H1 (cell line): ENCODE measurements at regions not wholly inside any gene's neighbourhood (a gene's known extent, or its start where the extent isn't known, plus 50 kb on each side); places are given as distances from the start of the nearest gene placed in this dataset.

ENCODE experiments used
- CTCF ChIA-PET: fragments of 300-600 bp; sonication (Branson Sonifier 250); formaldehyde crosslinking; loops from one replicate; lab custom pipeline; 2021; ENCODE audit not compliant: partially characterized antibody; lab: Charles Lee
- POLR2A ChIA-PET: fragments of 300-600 bp; sonication (Branson Sonifier 250); formaldehyde crosslinking; loops from one replicate; lab custom pipeline; 2021; ENCODE audit warnings: inconsistent platforms; ENCODE audit not compliant: partially characterized antibody; lab: Charles Lee
- DNase-seq, 2 experiments: peaks; one replicate each; pipeline versions ENCODE4 v3.0.0 to v3.0.0-alpha.2; 2010 to 2022; ENCODE audit warnings: low spot score in 2 of 2, low read depth in 1 of 2, mixed read lengths in 1 of 2
- FAIRE-seq: peaks from 2 replicates; lab custom pipeline; 2011; peaks lifted over from hg19 to GRCh38; lab: Jason Lieb, UNC
- H2AFZ ChIP-seq: 2 replicates; pipeline ENCODE4 v1.8.1; 2012; ENCODE audit warnings: low read length, inconsistent platforms
- H2AK5ac ChIP-seq: 2 replicates; pipeline ENCODE4 v1.6.1; 2013; ENCODE audit warnings: low read depth, low read length
- H2BK120ac ChIP-seq: replicated peaks from 2 replicates; pipeline ENCODE3; 2013; ENCODE audit warnings: low read depth, low read length, inconsistent platforms
- H2BK12ac ChIP-seq: 2 replicates; pipeline ENCODE4 v1.6.1; 2013; ENCODE audit warnings: low read depth, low read length
- H2BK15ac ChIP-seq: 2 replicates; pipeline ENCODE4 v1.6.1; 2013; ENCODE audit warnings: low read length
- H2BK20ac ChIP-seq: 2 replicates; pipeline ENCODE4 v1.6.1; 2013; ENCODE audit warnings: low read length
- H2BK5ac ChIP-seq: 2 replicates; pipeline ENCODE4 v1.6.1; 2013; ENCODE audit warnings: low read depth, low read length
- H3K14ac ChIP-seq: 2 replicates; pipeline ENCODE4 v1.6.1; 2013; ENCODE audit warnings: inconsistent platforms; ENCODE audit not compliant: insufficient read length
- H3K18ac ChIP-seq: 2 replicates; pipeline ENCODE4 v1.6.1; 2013; ENCODE audit warnings: low read length; ENCODE audit errors: extremely low read depth
- H3K23ac ChIP-seq: 2 replicates; pipeline ENCODE4 v1.6.1; 2013; ENCODE audit warnings: inconsistent platforms; ENCODE audit not compliant: insufficient read length
- H3K23me2 ChIP-seq: 2 replicates; pipeline ENCODE4 v1.6.1; 2013; ENCODE audit warnings: low read depth, low read length
- H3K27ac ChIP-seq: 2 replicates; pipeline ENCODE4 v1.6.1; 2011; ENCODE audit warnings: low read depth, low read length, inconsistent platforms
- H3K27me3 ChIP-seq, 4 experiments: replicated peaks in 1 of 4; 1 replicate in 1 of 4; 2 replicates in 3 of 4; pipeline versions ENCODE4 v1.6.1 to v1.8.1; 2011 to 2013; ENCODE audit warnings: low read length in 3 of 4, mild to moderate bottlenecking in 3 of 4, inconsistent platforms in 2 of 4, mixed read lengths in 2 of 4, moderate library complexity in 1 of 4; ENCODE audit not compliant: control insufficient read depth in 3 of 4, insufficient read depth in 3 of 4; ENCODE audit errors: extremely low read depth in 1 of 4
- H3K36me3 ChIP-seq, 4 experiments: 2 replicates each; pipeline versions ENCODE4 v1.6.1 to v1.8.1; 2011 to 2013; ENCODE audit warnings: mild to moderate bottlenecking in 4 of 4, low read length in 3 of 4, moderate library complexity in 2 of 4, control low read depth in 1 of 4, inconsistent platforms in 1 of 4; ENCODE audit not compliant: insufficient read depth in 4 of 4, control insufficient read depth in 2 of 4
- H3K4ac ChIP-seq: replicated peaks from 2 replicates; pipeline ENCODE3; 2013; ENCODE audit warnings: low read length, low read depth, mixed read lengths, inconsistent platforms; ENCODE audit not compliant: insufficient read length
- H3K4me1 ChIP-seq, 4 experiments: replicated peaks in 1 of 4; 1 replicate in 1 of 4; 2 replicates in 3 of 4; pipeline versions ENCODE4 v1.6.1 to v1.8.1; 2011 to 2013; ENCODE audit warnings: low read length in 3 of 4, inconsistent platforms in 2 of 4, mixed read lengths in 1 of 4; ENCODE audit not compliant: insufficient read depth in 4 of 4, control insufficient read depth in 3 of 4
- H3K4me2 ChIP-seq, 2 experiments: 2 replicates each; pipeline versions ENCODE4 v1.6.1 to v1.8.1; 2011 to 2013; ENCODE audit warnings: low read depth in 2 of 2, low read length in 2 of 2, control low read depth in 1 of 2, inconsistent platforms in 1 of 2, mild to moderate bottlenecking in 1 of 2; ENCODE audit not compliant: insufficient read depth in 1 of 2
- H3K4me3 ChIP-seq, 4 experiments: fragments of 200-600, 300-600 bp in 1 of 4; sonication (generic), shearing (Covaris generic), sonication (Bioruptor Twin) in 1 of 4; 2 replicates each; pipeline versions ENCODE4 v1.5.1 to v1.8.1; 2011 to 2016; ENCODE audit warnings: low read length in 4 of 4, low read depth in 3 of 4, control low read depth in 2 of 4, inconsistent platforms in 2 of 4, mild to moderate bottlenecking in 2 of 4, mixed read lengths in 1 of 4, moderate library complexity in 1 of 4; ENCODE audit not compliant: insufficient read depth in 2 of 4; ENCODE audit errors: extremely low read depth in 1 of 4
- H3K56ac ChIP-seq: replicated peaks from 2 replicates; pipeline ENCODE3; 2013; ENCODE audit warnings: low read depth, mild to moderate bottlenecking, mixed read lengths, low read length, inconsistent platforms; ENCODE audit not compliant: insufficient read length
- H3K79me1 ChIP-seq: 2 replicates; pipeline ENCODE4 v1.6.1; 2013; ENCODE audit warnings: low read depth, low read length, control low read depth
- H3K79me2 ChIP-seq, 2 experiments: 2 replicates each; pipeline versions ENCODE4 v1.6.1 to v1.8.1; 2012 to 2013; ENCODE audit warnings: low read length in 2 of 2, mild to moderate bottlenecking in 2 of 2, inconsistent platforms in 1 of 2; ENCODE audit not compliant: insufficient read depth in 2 of 2, control insufficient read depth in 1 of 2
- H3K9ac ChIP-seq, 4 experiments: replicated peaks in 1 of 4; 1 replicate in 1 of 4; 2 replicates in 3 of 4; pipeline versions ENCODE4 v1.6.1 to v1.8.1; 2011 to 2013; ENCODE audit warnings: low read depth in 3 of 4, low read length in 3 of 4, control low read depth in 2 of 4, mild to moderate bottlenecking in 2 of 4, moderate library complexity in 2 of 4, inconsistent platforms in 1 of 4; ENCODE audit errors: extremely low read depth in 1 of 4
- H3K9me3 ChIP-seq, 2 experiments: 2 replicates each; pipeline versions ENCODE4 v1.6.1 to v1.8.1; 2012 to 2013; ENCODE audit warnings: mild to moderate bottlenecking in 2 of 2, moderate library complexity in 2 of 2, control low read depth in 1 of 2, inconsistent platforms in 1 of 2, low read depth in 1 of 2, low read length in 1 of 2, mixed read lengths in 1 of 2; ENCODE audit not compliant: insufficient read depth in 2 of 2
- H4K20me1 ChIP-seq, 2 experiments: replicated peaks in 1 of 2; 2 replicates each; pipeline versions ENCODE3 to v1.8.1; 2011 to 2013; ENCODE audit warnings: inconsistent platforms in 2 of 2, low read length in 2 of 2, mild to moderate bottlenecking in 1 of 2; ENCODE audit not compliant: insufficient read depth in 2 of 2, control insufficient read depth in 1 of 2
- H4K5ac ChIP-seq: 2 replicates; pipeline ENCODE4 v1.6.1; 2013; ENCODE audit warnings: low read length, low read depth, mixed read lengths, inconsistent platforms; ENCODE audit not compliant: insufficient read length
- H4K8ac ChIP-seq: 2 replicates; pipeline ENCODE4 v1.8.0; 2013; ENCODE audit warnings: mild to moderate bottlenecking, moderate library complexity, low read length, inconsistent platforms; ENCODE audit not compliant: insufficient read depth; ENCODE audit errors: extremely low read depth
- H4K91ac ChIP-seq: replicated peaks from 2 replicates; pipeline ENCODE3; 2013; ENCODE audit warnings: low read length, mixed read lengths, inconsistent platforms; ENCODE audit not compliant: insufficient read length
- CREB1 ChIP-seq: IDR thresholded peaks from 2 replicates; pipeline ENCODE4 v1.6.1; 2012; ENCODE audit warnings: inconsistent platforms
- SIN3A ChIP-seq, 2 experiments: IDR thresholded peaks in 1 of 2; conservative IDR thresholded peaks in 1 of 2; 2 replicates each; pipeline ENCODE4 v1.6.1; 2011 to 2012; ENCODE audit warnings: low read length in 2 of 2, improper control_type of control experiment in 1 of 2, low read depth in 1 of 2, mild to moderate bottlenecking in 1 of 2
- WGBS, 2 experiments: shearing (Covaris generic) in 1 of 2; methylation state at CpG; one replicate each; pipeline versions ENCODE4 v1.1.6 to v1.1.7; 2013 to 2015; ENCODE audit warnings: low lambda C conversion rate in 2 of 2, mixed read lengths in 2 of 2, inconsistent platforms in 1 of 2, low coverage in 1 of 2, missing lambda C conversion rate in 1 of 2; ENCODE audit not compliant: insufficient replicate concordance in 2 of 2, insufficient coverage in 1 of 2, insufficient read length in 1 of 2; ENCODE audit errors: extremely low coverage in 1 of 2, missing lambda C conversion rate in 1 of 2; 5-methylcytosine and 5-hydroxymethylcytosine counted together

DNA sequence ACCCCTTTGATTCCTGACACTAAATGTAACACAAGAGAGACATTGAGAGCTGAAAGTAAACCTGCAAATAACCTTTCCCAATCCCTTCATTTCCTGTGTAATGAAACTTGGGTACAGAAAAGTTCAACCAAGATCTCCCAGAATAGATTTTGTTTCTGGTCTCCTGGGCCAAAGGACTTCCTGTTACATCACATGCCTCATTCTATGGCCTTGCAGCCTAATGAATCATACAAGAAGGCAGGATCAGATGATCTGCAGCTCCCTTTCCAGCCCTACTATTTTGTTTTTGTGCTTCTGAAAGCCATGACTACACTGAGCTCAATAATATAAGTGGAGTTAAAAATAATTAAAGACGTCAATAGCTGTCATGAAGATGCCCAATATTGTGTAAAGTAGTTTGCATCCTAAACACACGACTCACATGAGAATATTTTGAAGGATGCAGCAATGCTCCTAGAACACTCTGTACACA, 73.4 kb upstream of the NOX3 start:
- no peaks in the 10 kb centered on the region for H3K79me2 ChIP-seq
- no peaks in the 10 kb centered on the region for H3K23me2 ChIP-seq
- H3K9me3 ChIP-seq: peaks cover 0 to 3% of the 10 kb centered on the region in 2 experiments; a peak in 2 of 4 replicates
- H2BK5ac ChIP-seq: no peak overlapping the region
- H2AK5ac ChIP-seq: no peak overlapping the region
- POLR2A ChIA-PET: no interaction called here
- H3K27me3 ChIP-seq: no peaks in the 10 kb centered on the region
- no peak overlapping the region for H3K23ac ChIP-seq
- no peak for FAIRE-seq
- no peaks in the 10 kb centered on the region for H3K36me3 ChIP-seq
- no peak overlapping the region for H3K14ac ChIP-seq
- H2AFZ ChIP-seq: 0 out of 2 replicates have a peak overlapping the region, but pooled peaks have one; percentile 51
- H3K4me3 ChIP-seq: no peak overlapping the region
- H4K8ac ChIP-seq: no peak overlapping the region
- H2BK12ac ChIP-seq: no peak overlapping the region
- no peak overlapping the region for H3K18ac ChIP-seq
- no peak overlapping the region for H2BK120ac ChIP-seq
- H3K4me1 ChIP-seq: no peaks in the 10 kb centered on the region
- no peak overlapping the region for H3K4ac ChIP-seq
- no peak overlapping the region for H3K27ac ChIP-seq
- no peak for DNase-seq
- no peaks in the 10 kb centered on the region for H3K79me1 ChIP-seq
- no peak overlapping the region for H3K9ac ChIP-seq
- no peak overlapping the region for H2BK20ac ChIP-seq
- no peaks in the 10 kb centered on the region for H4K20me1 ChIP-seq
- WGBS, 2 experiments: 78% methylated on average over 2 of the region's 2 CpGs; no CpG with 5 or more reads in 1 of the 2 experiments
- no peak overlapping the region for H4K5ac ChIP-seq
- TF ChIP-seq CREB1 (no peak), SIN3A (conservative IDR thresholded peaks at IDR 0.05 in 1 of 2, IDR thresholded peaks at IDR 0.05 in 1 of 2; ENCODE audit: low read depth in 1 of 2, low read length in 2 of 2) (no peak)
- no peak overlapping the region for H4K91ac ChIP-seq
- no peak overlapping the region for H2BK15ac ChIP-seq
- H3K56ac ChIP-seq: no peak overlapping the region
- CTCF ChIA-PET: interaction anchor here (0.6 to 1.8 kb wide), 12 partner anchors 13 to 1057 kb away, joined by 3 to 7 read pairs (median 3); no protein-coding TSS in a partner anchor
- H3K4me2 ChIP-seq: no peak overlapping the region
